ENCODE measurements at regions not wholly inside any gene's neighbourhood (a gene's known extent, or its start where the extent isn't known, plus 50 kb on each side); places are given as distances from the start of the nearest gene placed in this dataset.

DNA sequence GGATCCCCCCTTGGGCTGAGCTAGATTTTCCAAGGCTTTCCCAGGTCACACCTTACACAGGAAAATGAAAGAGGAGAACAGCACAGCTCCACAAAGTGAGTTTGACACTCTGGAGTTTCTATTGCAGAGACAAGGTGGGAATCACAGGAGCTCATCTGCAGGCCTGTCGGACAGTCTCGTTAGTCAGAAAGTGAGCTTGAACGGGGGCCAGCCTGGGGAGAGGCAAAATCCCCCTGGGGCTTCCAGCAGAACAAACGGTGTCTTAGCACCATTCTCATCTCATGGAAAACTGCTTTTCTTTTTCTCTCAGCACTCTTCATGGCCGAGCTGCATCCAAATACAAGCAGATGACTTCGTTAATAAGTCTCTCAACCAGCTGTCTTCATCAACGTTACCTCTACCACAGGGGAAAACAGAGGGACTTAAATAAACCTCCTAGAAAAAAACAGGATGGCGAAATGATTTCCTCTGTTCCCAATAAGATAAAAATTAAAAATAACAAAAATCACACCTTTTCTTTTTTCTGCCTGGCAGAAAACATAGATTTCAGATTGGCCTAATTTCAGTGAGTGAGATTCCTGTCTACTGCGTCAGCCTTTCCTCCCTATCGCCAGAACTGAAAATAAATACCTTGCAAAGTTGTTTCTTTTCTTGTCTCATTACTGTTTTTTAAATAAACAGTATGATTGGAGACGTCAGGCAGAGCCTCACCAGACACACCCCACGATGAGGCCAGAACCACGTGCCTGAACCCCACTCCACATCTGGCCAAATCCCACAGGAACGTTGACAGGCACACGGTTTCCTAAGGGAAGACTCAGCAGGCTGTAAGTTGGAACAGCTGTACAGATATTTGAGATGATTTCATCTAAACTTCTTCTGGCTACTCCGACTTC, 219.0 kb downstream of the TTLL2 start:
- FAIRE-seq (no peak), DNase-seq (ENCODE audit: low read depth in 1 of 2, low spot score in 1 of 2) (no peak), ATAC-seq (no peak)
- WGBS (ENCODE audit: missing lambda C conversion rate): 53% methylated on average over 16 of the region's 16 CpGs
- TF ChIP-seq RCOR1 (IDR thresholded peaks at IDR 0.05; ENCODE audit: low read depth, low read length) (no peak), SMC3 (IDR thresholded peaks at IDR 0.05) (no peak), KDM1A (IDR thresholded peaks at IDR 0.05; ENCODE audit: low read depth) (no peak)
- CTCF ChIA-PET: no interaction called here
- Histone ChIP-seq H3K4me3 (no peak overlapping the region), H3K27ac (no peak overlapping the region), H3K4me1 (peaks cover 2% of the 10 kb centered on the region; the same call in 1 of the 3 replicates), H3K4me2 (no peak overlapping the region), H3K9me3 (no peaks in the 10 kb centered on the region; the same call in 2 of the 3 replicates)
- POLR2A ChIA-PET: no interaction called here

GRCh38 chr6:167546611-167547327, 221.9 kb downstream of the TTLL2 start:
- Histone ChIP-seq H3K9me3 (no peaks in the 10 kb centered on the region), H3K4me1 (peaks cover 2% of the 10 kb centered on the region; the same call in 1 of the 3 replicates), H3K27ac (no peak overlapping the region), H3K4me3 (no peak overlapping the region), H3K4me2 (peak overlapping the region; percentile 62)
- no peak for DNase-seq (ENCODE audit: low read depth in 1 of 2, low spot score in 1 of 2)
- CTCF ChIA-PET: no interaction called here
- peak; percentile 54 to 61; a peak in 4 of 6 replicates for ATAC-seq
- no peak for FAIRE-seq
- TF ChIP-seq EP300 (IDR thresholded peaks at IDR 0.05) (no peak), CHD4 (IDR thresholded peaks at IDR 0.05; ENCODE audit: borderline replicate concordance) (no peak), E2F6 (IDR thresholded peaks at IDR 0.05; ENCODE audit: borderline replicate concordance, low read depth) (peak; percentile 56; the same call in 1 of the 2 replicates)
- 41% methylated on average over 30 of the region's 32 CpGs for WGBS (ENCODE audit: missing lambda C conversion rate)
- POLR2A ChIA-PET: no interaction called here

DNA sequence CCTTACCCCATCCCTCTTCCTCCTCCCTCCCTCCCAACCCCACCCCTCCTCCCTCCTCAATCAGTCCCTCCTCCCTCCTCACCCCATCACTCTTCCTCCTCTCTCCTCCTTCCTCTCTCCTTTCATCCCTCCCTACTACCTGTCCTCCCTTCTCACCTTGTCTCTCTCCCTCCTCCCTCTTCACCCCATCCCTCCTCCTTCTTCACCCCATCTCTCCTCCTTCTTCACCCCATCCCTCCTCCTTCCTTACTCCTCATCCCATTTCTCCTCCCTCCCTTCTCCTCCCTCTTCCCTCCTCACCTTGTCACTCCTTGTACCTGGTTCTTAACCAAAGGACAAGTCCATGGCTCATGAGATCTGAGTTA, 222.4 kb downstream of the TTLL2 start:
- FAIRE-seq (no peak), ATAC-seq (no peak), DNase-seq (ENCODE audit: low read depth in 1 of 2, low spot score in 1 of 2) (no peak)
- Histone ChIP-seq H3K9me3 (no peaks in the 10 kb centered on the region), H3K4me1 (peaks cover 2% of the 10 kb centered on the region; the same call in 1 of the 3 replicates), H3K4me3 (no peak overlapping the region), H3K27ac (no peak overlapping the region), H3K4me2 (peak overlapping the region; percentile 62)
- no peak for TF ChIP-seq HOXB5 (CRISPR knock-in tag; IDR thresholded peaks at IDR 0.05)
- no peak for TF ChIP-seq FOSL2 (IDR thresholded peaks at IDR 0.05)
- TF ChIP-seq FOSL2 (CRISPR knock-in tag; IDR thresholded peaks at IDR 0.05): no peak
- TF ChIP-seq, protein P1, sequence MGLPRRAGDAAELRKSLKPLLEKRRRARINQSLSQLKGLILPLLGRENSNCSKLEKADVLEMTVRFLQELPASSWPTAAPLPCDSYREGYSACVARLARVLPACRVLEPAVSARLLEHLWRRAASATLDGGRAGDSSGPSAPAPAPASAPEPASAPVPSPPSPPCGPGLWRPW (IDR thresholded peaks at IDR 0.05): no peak
- TF ChIP-seq BCL3 (IDR thresholded peaks at IDR 0.05): no peak
- TF ChIP-seq ESRRA (IDR thresholded peaks at IDR 0.05; ENCODE audit: borderline replicate concordance, low read length): no peak
- TF ChIP-seq HDAC2 (IDR thresholded peaks at IDR 0.05): no peak
- TF ChIP-seq FOSB (CRISPR knock-in tag; IDR thresholded peaks at IDR 0.05): no peak
- TF ChIP-seq TP53 (CRISPR knock-in tag; IDR thresholded peaks at IDR 0.05): no peak
- ChIA-PET CTCF (no interaction called here), POLR2A (no interaction called here)

- H3K27ac ChIP-seq: no peak overlapping the region
- FAIRE-seq: no peak
- POLR2A ChIA-PET: no interaction called here
- no peak for DNase-seq (ENCODE audit: low read depth in 1 of 2, low spot score in 1 of 2)
- no peak for ATAC-seq
- peaks cover 2% of the 10 kb centered on the region; the same call in 1 of the 3 replicates for H3K4me1 ChIP-seq
- H3K4me3 ChIP-seq: no peak overlapping the region
- no peaks in the 10 kb centered on the region for H3K9me3 ChIP-seq
- 71% methylated on average over 7 of the region's 7 CpGs for WGBS (ENCODE audit: missing lambda C conversion rate)
- H3K4me2 ChIP-seq: no peak overlapping the region
- CTCF ChIA-PET: no interaction called here
- TF ChIP-seq REST (IDR thresholded peaks at IDR 0.05): no peak
- TF ChIP-seq, protein P1 (IDR thresholded peaks at IDR 0.05): no peak
- no peak for TF ChIP-seq KDM1A (IDR thresholded peaks at IDR 0.05; ENCODE audit: low read depth)
- no peak for TF ChIP-seq HOXB5 (CRISPR knock-in tag; IDR thresholded peaks at IDR 0.05)
- no peak for TF ChIP-seq POLR2AphosphoS2 (conservative IDR thresholded peaks at IDR 0.05; ENCODE audit: low read length)
- no peak for TF ChIP-seq TP53 (CRISPR knock-in tag; IDR thresholded peaks at IDR 0.05)
- TF ChIP-seq FOXS1 (CRISPR knock-in tag; IDR thresholded peaks at IDR 0.05): no peak
- TF ChIP-seq GATA3 (IDR thresholded peaks at IDR 0.05; ENCODE audit: borderline replicate concordance): no peak
- TF ChIP-seq HOXA7 (CRISPR knock-in tag; IDR thresholded peaks at IDR 0.05): no peak
- no peak for TF ChIP-seq RARB (CRISPR knock-in tag; IDR thresholded peaks at IDR 0.05)
- no peak for TF ChIP-seq ELK1 (IDR thresholded peaks at IDR 0.05; ENCODE audit: low read depth, low read length)
Measured at GRCh38 chr6:167547751-167548150, 222.9 kb downstream of the TTLL2 start.

Measured in A549 (cell line).